ENCODE measurements at regions not wholly inside any gene's neighbourhood (a gene's known extent, or its start where the extent isn't known, plus 50 kb on each side); places are given as distances from the start of the nearest gene placed in this dataset.
"Not testable (repeated sequence)": the region's sequence is repeated elsewhere in the genome, so short reads cannot be mapped to it uniquely, and the experiment has no call there.

DNA sequence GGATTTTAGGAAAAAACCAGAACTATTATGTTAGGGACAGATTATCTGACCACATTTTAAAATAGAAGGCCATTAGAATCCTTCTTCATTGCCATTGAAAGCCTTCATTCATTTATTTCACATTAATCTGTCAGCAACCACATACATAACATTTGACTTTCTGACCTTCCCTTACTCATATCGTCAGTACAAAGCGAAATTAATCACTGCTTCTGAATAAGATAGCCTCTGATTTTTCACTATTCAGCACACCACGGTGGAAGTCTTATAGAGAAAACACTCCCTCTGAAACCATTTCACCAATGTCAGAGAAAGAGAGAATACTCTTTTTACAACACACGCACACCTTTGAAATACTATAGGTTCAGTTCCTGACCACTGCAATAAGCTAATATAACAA lies 442.5 kb upstream of the ID4 start:
- no peak for TF ChIP-seq ZFX (IDR thresholded peaks at IDR 0.05; ENCODE audit: borderline replicate concordance)
- TF ChIP-seq CTCF (IDR thresholded peaks at IDR 0.05): no peak
- H3K27ac ChIP-seq: no peak overlapping the region

GRCh38 chr6:19395316-19395715 lies 441.9 kb upstream of the ID4 start:
- TF ChIP-seq CTCF (IDR thresholded peaks at IDR 0.05) (no peak), ZFX (IDR thresholded peaks at IDR 0.05; ENCODE audit: borderline replicate concordance) (no peak)
- no peak overlapping the region for H3K27ac ChIP-seq

DNA sequence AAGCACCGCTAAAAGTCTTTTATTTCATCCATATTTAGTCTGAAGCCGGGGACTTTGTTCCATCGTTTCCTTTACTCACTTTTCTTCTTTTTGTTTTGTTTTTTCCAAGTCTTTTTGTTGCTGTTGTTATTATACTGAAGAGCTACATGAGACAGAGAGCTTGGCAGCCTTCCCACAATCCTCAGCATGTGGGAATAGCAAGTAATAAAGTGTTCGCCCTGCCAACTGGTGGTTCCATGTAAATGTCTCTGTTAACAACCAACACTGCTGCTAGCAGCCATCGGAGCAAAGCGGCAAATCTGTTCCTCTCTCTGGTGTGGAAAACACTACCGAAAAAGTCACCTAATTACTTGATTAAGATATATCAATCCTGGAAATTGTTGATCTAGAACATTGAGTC lies 437.8 kb upstream of the ID4 start:
- no peak overlapping the region for H3K27ac ChIP-seq
- no peak for TF ChIP-seq ZFX (IDR thresholded peaks at IDR 0.05; ENCODE audit: borderline replicate concordance)
- TF ChIP-seq CTCF (IDR thresholded peaks at IDR 0.05): no peak

DNA sequence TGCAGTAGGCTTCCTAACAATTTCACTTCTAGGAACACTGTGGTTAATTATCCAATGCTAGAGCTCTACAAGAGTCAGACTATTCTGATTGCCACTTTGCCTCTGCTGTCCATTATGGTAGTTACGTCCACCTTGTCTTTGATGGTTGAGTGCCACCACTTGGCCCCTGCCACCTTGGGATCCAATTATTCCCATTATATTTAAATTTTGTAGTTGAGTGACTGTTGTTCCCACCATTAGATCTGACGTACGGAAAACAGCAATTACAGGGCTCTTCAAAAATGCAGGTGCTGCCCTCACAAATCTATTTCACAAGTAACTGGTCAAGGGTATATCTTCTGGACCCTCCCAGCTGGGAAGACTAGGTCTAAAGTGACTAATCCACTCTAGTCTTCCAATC lies 432.3 kb upstream of the ID4 start:
- H3K27ac ChIP-seq: not testable (repeated sequence)

DNA sequence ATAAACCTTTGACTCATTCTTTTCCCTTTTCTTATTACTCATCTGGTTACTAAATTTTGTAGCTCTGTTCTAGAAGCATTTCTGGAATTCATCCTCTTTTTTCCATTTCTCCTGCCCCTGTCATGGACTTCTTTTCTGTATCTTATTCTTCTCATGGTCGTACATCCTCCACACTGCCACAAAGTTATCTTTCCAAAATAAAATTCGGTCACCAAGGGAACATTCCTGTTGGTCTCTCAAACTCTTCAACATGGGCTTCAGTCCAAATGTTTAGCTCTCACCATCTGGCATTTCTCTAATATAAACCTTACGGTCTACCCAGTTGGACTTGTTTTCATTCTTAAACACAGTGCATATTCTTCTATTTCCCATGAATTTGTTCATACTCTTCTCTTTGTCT lies 428.8 kb upstream of the ID4 start:
- TF ChIP-seq ZFX (IDR thresholded peaks at IDR 0.05; ENCODE audit: borderline replicate concordance) (no peak), CTCF (IDR thresholded peaks at IDR 0.05) (no peak)
- no peak overlapping the region for H3K27ac ChIP-seq

GRCh38 chr6:19410481-19410880 lies 426.7 kb upstream of the ID4 start:
- no peak for TF ChIP-seq ZFX (IDR thresholded peaks at IDR 0.05; ENCODE audit: borderline replicate concordance)
- TF ChIP-seq CTCF (IDR thresholded peaks at IDR 0.05): no peak
- no peak overlapping the region for H3K27ac ChIP-seq

DNA sequence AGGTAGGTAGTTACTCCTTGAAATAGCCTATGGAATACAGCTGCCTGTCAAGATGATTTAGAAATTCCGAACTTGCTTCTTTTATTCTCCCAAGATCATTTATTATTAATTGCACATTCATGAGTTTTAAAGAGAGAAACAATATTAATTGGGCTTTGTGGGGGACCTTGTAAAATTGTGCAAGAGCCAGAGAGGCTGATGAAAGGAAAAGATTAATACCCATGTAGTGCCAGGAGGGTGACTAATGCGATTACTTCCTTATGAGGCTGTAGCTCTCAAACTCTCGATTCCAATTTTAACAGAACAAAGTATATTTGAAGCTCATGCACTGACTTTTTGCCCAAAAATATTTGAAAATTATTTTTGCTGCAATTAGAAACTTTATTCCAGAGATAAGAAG lies 423.8 kb upstream of the ID4 start:
- no peak overlapping the region for H3K27ac ChIP-seq
- no peak for TF ChIP-seq ZFX (IDR thresholded peaks at IDR 0.05; ENCODE audit: borderline replicate concordance)

DNA sequence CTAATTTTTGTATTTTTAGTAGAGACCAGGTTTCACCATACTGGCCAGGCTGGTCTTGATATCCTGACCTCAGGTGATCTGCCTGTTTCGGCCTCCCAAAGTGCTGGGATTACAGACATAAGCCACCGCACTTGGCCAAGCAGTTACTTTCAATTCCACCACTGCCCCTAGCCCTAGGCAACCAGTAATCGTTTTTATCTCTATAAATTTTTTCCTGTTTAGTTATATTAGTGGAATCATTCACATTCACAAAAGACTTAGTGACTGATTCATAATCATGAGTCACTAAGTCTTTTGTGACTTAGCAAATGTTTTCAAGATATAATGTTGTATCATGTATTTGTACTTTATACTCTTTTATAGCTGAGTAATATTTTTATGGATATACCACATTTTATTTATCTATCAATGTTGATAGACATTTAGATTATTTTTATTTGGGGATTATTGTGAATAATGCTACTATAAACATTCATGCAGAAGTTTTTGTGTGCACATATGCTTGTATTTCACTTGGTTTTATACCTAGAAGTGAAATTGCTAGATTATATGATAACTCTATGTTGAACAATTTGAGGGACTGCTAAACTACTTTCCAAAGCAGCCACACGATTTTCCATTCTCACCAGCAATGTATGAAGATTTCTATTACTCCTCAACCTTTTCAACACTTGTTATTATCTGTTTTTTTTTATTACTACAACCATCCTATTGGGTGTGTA lies 421.4 kb upstream of the ID4 start:
- TF ChIP-seq CTCF (IDR thresholded peaks at IDR 0.05): no peak
- no peak for TF ChIP-seq ZFX (IDR thresholded peaks at IDR 0.05; ENCODE audit: borderline replicate concordance)
- no peak overlapping the region for H3K27ac ChIP-seq
